Vagina (tissue), 2 donors: ENCODE measurements at regions not wholly inside any gene's neighbourhood (a gene's known extent, or its start where the extent isn't known, plus 50 kb on each side); places are given as distances from the start of the nearest gene placed in this dataset.

Experiments used
- DNase-seq, 2 donors: peaks; one replicate each; pipeline ENCODE4 v3.0.0-alpha.2; 2017; ENCODE audit errors: extremely low spot score in 2 of 2
- H3K27ac ChIP-seq: fragments of 200-600 bp; sonication (generic); one replicate; pipeline ENCODE4 v1.5.1; 2019
- H3K27me3 ChIP-seq: fragments of 200-600 bp; sonication (generic); one replicate; pipeline ENCODE4 v1.5.1; 2019
- H3K36me3 ChIP-seq, 2 donors: fragments of 200-600 bp; sonication (generic); one replicate each; pipeline ENCODE4 v1.5.1; 2017 to 2019
- H3K4me1 ChIP-seq: fragments of 200-600 bp; sonication (generic); one replicate; pipeline ENCODE4 v1.5.1; 2019
- H3K4me3 ChIP-seq, 2 donors: fragments of 200-600 bp; sonication (generic); 1 replicate in 1 of 2; 2 replicates in 1 of 2; pipeline ENCODE4 v1.5.1; 2016 to 2019
- H3K9me3 ChIP-seq: fragments of 200-600 bp; sonication (generic); one replicate; pipeline ENCODE4 v1.5.1; 2019
- CTCF ChIP-seq, 3 experiments: fragments of 450-650 bp in 2 of 3; fragments of 200-600 bp in 1 of 3; sonication (generic) in 1 of 3; IDR thresholded peaks; one replicate each; pipeline ENCODE4 v1.5.1; 2017 to 2019; ENCODE audit warnings: antibody characterized with exemption in 3 of 3, mild to moderate bottlenecking in 2 of 3, moderate library complexity in 2 of 3
- POLR2A ChIP-seq, 2 donors: fragments of 450-650 bp; IDR thresholded peaks; one replicate each; pipeline ENCODE4 v1.6.1; 2017; ENCODE audit warnings: antibody characterized with exemption in 2 of 2, mild to moderate bottlenecking in 2 of 2, moderate library complexity in 2 of 2
- POLR2AphosphoS5 ChIP-seq, 2 donors: sonication (generic); formaldehyde crosslinking; IDR thresholded peaks; one replicate each; pipeline ENCODE4 v1.9.0; 2017; ENCODE audit warnings: antibody characterized with exemption in 2 of 2, mild to moderate bottlenecking in 2 of 2, low read depth in 1 of 2; ENCODE audit not compliant: insufficient read depth in 1 of 2
- intact Hi-C: fragments of 100-400 bp; cut with DNase I; formaldehyde crosslinking; loops from one replicate; pipeline ENCODE4 v1.15.1; 2023

- no peak overlapping the region for H3K27ac ChIP-seq
- no peaks in the 10 kb centered on the region for H3K36me3 ChIP-seq
- H3K9me3 ChIP-seq, result no peaks in the 10 kb centered on the region
- no peaks in the 10 kb centered on the region for H3K27me3 ChIP-seq
- no peak for DNase-seq
- no peaks in the 10 kb centered on the region for H3K4me1 ChIP-seq
- intact Hi-C loops, result no loop called here
- no peak overlapping the region for H3K4me3 ChIP-seq
- TF ChIP-seq POLR2AphosphoS5 (IDR thresholded peaks at IDR 0.05; ENCODE audit: insufficient read depth in 1 of 2, low read depth in 1 of 2) (no peak), POLR2A (IDR thresholded peaks at IDR 0.05) (no peak), CTCF (IDR thresholded peaks at IDR 0.05) (no peak)
Observed at GRCh38 chr21:29423099-29423870, 124.6 kb downstream of the BACH1 start.

GRCh38 chr21:29424728-29425127, 126.0 kb downstream of the BACH1 start:
- Histone ChIP-seq H3K27me3 (no peaks in the 10 kb centered on the region), H3K27ac (no peak overlapping the region), H3K4me1 (no peaks in the 10 kb centered on the region), H3K9me3 (no peaks in the 10 kb centered on the region), H3K4me3 (no peak overlapping the region), H3K36me3 (no peaks in the 10 kb centered on the region)
- TF ChIP-seq POLR2A (IDR thresholded peaks at IDR 0.05) (no peak), CTCF (IDR thresholded peaks at IDR 0.05) (no peak), POLR2AphosphoS5 (IDR thresholded peaks at IDR 0.05; ENCODE audit: insufficient read depth in 1 of 2, low read depth in 1 of 2) (no peak)
- intact Hi-C loops, result no loop called here
- DNase-seq, result no peak

- no peaks in the 10 kb centered on the region for H3K36me3 ChIP-seq
- H3K27me3 ChIP-seq, result no peaks in the 10 kb centered on the region
- H3K27ac ChIP-seq, result no peak overlapping the region
- no peak for DNase-seq
- H3K4me1 ChIP-seq, result no peaks in the 10 kb centered on the region
- TF ChIP-seq POLR2A (IDR thresholded peaks at IDR 0.05), result no peak
- TF ChIP-seq CTCF (IDR thresholded peaks at IDR 0.05), result no peak
- TF ChIP-seq POLR2AphosphoS5 (IDR thresholded peaks at IDR 0.05; ENCODE audit: insufficient read depth in 1 of 2, low read depth in 1 of 2), result no peak
- intact Hi-C loops, result no loop called here
- no peaks in the 10 kb centered on the region for H3K9me3 ChIP-seq
- H3K4me3 ChIP-seq, result no peak overlapping the region
Observed at GRCh38 chr21:29429218-29429617, 130.5 kb downstream of the BACH1 start.

- no peak for TF ChIP-seq POLR2AphosphoS5 (IDR thresholded peaks at IDR 0.05; ENCODE audit: insufficient read depth in 1 of 2, low read depth in 1 of 2)
- TF ChIP-seq POLR2A (IDR thresholded peaks at IDR 0.05), result no peak
- no peak for TF ChIP-seq CTCF (IDR thresholded peaks at IDR 0.05)
- DNase-seq, result no peak
- Histone ChIP-seq H3K27ac (no peak overlapping the region), H3K27me3 (no peaks in the 10 kb centered on the region), H3K4me3 (no peak overlapping the region), H3K9me3 (no peaks in the 10 kb centered on the region), H3K36me3 (no peaks in the 10 kb centered on the region), H3K4me1 (no peaks in the 10 kb centered on the region)
- intact Hi-C loops, result no loop called here
Observed at GRCh38 chr21:29430030-29430429, 131.3 kb downstream of the BACH1 start.

GRCh38 chr21:29430576-29430975, 131.9 kb downstream of the BACH1 start:
- Histone ChIP-seq H3K4me3 (no peak overlapping the region), H3K27ac (no peak overlapping the region), H3K4me1 (no peaks in the 10 kb centered on the region), H3K27me3 (no peaks in the 10 kb centered on the region), H3K36me3 (no peaks in the 10 kb centered on the region), H3K9me3 (no peaks in the 10 kb centered on the region)
- intact Hi-C loops, result no loop called here
- no peak for TF ChIP-seq POLR2A (IDR thresholded peaks at IDR 0.05)
- no peak for TF ChIP-seq CTCF (IDR thresholded peaks at IDR 0.05)
- no peak for TF ChIP-seq POLR2AphosphoS5 (IDR thresholded peaks at IDR 0.05; ENCODE audit: insufficient read depth in 1 of 2, low read depth in 1 of 2)
- DNase-seq, result no peak
